ENCODE measurements at regions not wholly inside any gene's neighbourhood (a gene's known extent, or its start where the extent isn't known, plus 50 kb on each side); places are given as distances from the start of the nearest gene placed in this dataset.

DNA sequence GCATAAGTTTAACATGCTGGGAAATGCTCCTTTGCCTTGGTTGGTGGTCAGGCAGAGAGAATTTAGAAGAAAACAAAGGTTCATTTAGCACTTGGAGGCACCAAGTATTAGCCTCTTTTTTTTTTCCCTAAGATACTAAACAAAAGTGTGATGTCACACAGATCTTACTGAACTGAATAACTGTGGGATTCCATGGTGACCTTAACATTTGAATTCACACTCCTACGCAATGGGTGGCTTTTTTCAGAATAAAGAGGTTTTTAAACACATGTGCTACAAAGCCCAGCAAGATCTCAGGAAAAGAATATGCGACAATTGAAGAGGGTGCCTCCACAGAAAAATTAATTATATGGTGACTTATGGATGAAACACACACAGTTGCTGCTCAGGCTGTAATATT lies 133.4 kb upstream of the ABCB5 start:
- Histone ChIP-seq H3K27ac (ENCODE audit: insufficient read depth, low read length) (no peak overlapping the region), H3K56ac (ENCODE audit: extremely low read depth, insufficient read depth, low read length) (no peak overlapping the region), H3K14ac (replicated peaks; ENCODE audit: low read depth, low read length) (no peak overlapping the region), H4K5ac (ENCODE audit: low read depth, low read length) (no peak overlapping the region), H3K9ac (ENCODE audit: low read depth, low read length) (no peak overlapping the region), H3K4ac (ENCODE audit: low read depth, low read length) (no peak overlapping the region), H3K36me3 (ENCODE audit: control insufficient read depth, insufficient read depth, low read length) (no peaks in the 10 kb centered on the region), H3K4me3 (ENCODE audit: insufficient read depth, low read depth, low read length) (no peak overlapping the region), H3K23ac (ENCODE audit: low read depth, low read length) (no peak overlapping the region), H2AFZ (replicated peaks; ENCODE audit: low read length, poor library complexity) (no peak overlapping the region), H4K91ac (ENCODE audit: insufficient read depth, low read depth, low read length) (no peak overlapping the region), H3K4me2 (ENCODE audit: low read depth, low read length) (no peak overlapping the region), H2BK20ac (ENCODE audit: low read depth, low read length) (no peak overlapping the region), H4K8ac (ENCODE audit: low read depth in 2 of 2, low read length in 2 of 2) (no peak overlapping the region), H2AK5ac (ENCODE audit: low read depth, low read length) (no peak overlapping the region), H4K20me1 (ENCODE audit: insufficient read depth, low read length) (no peaks in the 10 kb centered on the region), H2BK15ac (ENCODE audit: low read depth, low read length) (no peak overlapping the region), H2AK9ac (replicated peaks; ENCODE audit: low read depth, low read length, poor library complexity) (no peak overlapping the region), H3K4me1 (ENCODE audit: control insufficient read depth, insufficient read depth, low read length) (no peaks in the 10 kb centered on the region), H3K27me3 (ENCODE audit: control insufficient read depth, insufficient read depth, low read length) (no peaks in the 10 kb centered on the region), H3K9me1 (ENCODE audit: insufficient read depth, low read length) (no peaks in the 10 kb centered on the region), H2BK5ac (ENCODE audit: low read depth, low read length, poor library complexity, severe bottlenecking) (no peak overlapping the region), H3K9me3 (ENCODE audit: control insufficient read depth, insufficient read depth, low read length) (no peaks in the 10 kb centered on the region; the same call in none of the 2 replicates), H3K79me1 (ENCODE audit: low read depth in 1 of 2, low read length in 2 of 2) (no peaks in the 10 kb centered on the region), H3K18ac (ENCODE audit: low read depth, low read length) (no peak overlapping the region), H2BK120ac (ENCODE audit: low read depth, low read length) (no peak overlapping the region)
- no CpG with 5 or more reads among the region's 2 CpGs for WGBS, 2 experiments (ENCODE audit: extremely low coverage in 2 of 2, insufficient read length in 1 of 2)
- dilution Hi-C loops (cut with HindIII; ENCODE audit: low sequenced_read_pairs, unreplicated experiment) (no loop called here), intact Hi-C loops (cut with micrococcal nuclease) (no loop called here), in situ Hi-C loops (cut with MboI; ENCODE audit: low sequenced_read_pairs) (no loop called here)
- DNase-seq (no peak), ATAC-seq (ENCODE audit: low read depth) (no peak)
- no TSS peak for BruUV-seq (replicated peaks)
- TF ChIP-seq POLR2A (IDR thresholded peaks at IDR 0.05; ENCODE audit: low read depth, low read length) (no peak), NFE2L2 (IDR thresholded peaks at IDR 0.05; ENCODE audit: low read depth, low read length) (no peak), MAZ (IDR thresholded peaks at IDR 0.05; ENCODE audit: borderline replicate concordance, low read depth, low read length) (no peak), CHD1 (IDR thresholded peaks at IDR 0.05; ENCODE audit: low read depth, low read length) (no peak), MXI1 (IDR thresholded peaks at IDR 0.05; ENCODE audit: borderline replicate concordance, low read depth, low read length) (no peak), FOS (IDR thresholded peaks at IDR 0.05; ENCODE audit: low read depth, low read length) (no peak)
- TF ChIP-seq, protein P1, sequence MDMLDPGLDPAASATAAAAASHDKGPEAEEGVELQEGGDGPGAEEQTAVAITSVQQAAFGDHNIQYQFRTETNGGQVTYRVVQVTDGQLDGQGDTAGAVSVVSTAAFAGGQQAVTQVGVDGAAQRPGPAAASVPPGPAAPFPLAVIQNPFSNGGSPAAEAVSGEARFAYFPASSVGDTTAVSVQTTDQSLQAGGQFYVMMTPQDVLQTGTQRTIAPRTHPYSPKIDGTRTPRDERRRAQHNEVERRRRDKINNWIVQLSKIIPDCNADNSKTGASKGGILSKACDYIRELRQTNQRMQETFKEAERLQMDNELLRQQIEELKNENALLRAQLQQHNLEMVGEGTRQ (IDR thresholded peaks at IDR 0.05; ENCODE audit: low read depth, low read length): no peak
- TF ChIP-seq, protein P2, sequence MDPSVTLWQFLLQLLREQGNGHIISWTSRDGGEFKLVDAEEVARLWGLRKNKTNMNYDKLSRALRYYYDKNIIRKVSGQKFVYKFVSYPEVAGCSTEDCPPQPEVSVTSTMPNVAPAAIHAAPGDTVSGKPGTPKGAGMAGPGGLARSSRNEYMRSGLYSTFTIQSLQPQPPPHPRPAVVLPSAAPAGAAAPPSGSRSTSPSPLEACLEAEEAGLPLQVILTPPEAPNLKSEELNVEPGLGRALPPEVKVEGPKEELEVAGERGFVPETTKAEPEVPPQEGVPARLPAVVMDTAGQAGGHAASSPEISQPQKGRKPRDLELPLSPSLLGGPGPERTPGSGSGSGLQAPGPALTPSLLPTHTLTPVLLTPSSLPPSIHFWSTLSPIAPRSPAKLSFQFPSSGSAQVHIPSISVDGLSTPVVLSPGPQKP (IDR thresholded peaks at IDR 0.05; ENCODE audit: borderline replicate concordance, low read depth, low read length): no peak
- ChIA-PET POLR2A (ENCODE audit: unreplicated experiment) (no interaction called here), CTCF (no interaction called here)
